GM19467 (cell line): ENCODE measurements at regions not wholly inside any gene's neighbourhood (a gene's known extent, or its start where the extent isn't known, plus 50 kb on each side); places are given as distances from the start of the nearest gene placed in this dataset.

Source experiments
- ATAC-seq: cut with Tn5 transposase; IDR thresholded peaks from one replicate; pipeline ENCODE4 v1.9.1; 2021; ENCODE audit warnings: mild to moderate bottlenecking, moderate library complexity; ENCODE audit not compliant: unreplicated experiment

DNA sequence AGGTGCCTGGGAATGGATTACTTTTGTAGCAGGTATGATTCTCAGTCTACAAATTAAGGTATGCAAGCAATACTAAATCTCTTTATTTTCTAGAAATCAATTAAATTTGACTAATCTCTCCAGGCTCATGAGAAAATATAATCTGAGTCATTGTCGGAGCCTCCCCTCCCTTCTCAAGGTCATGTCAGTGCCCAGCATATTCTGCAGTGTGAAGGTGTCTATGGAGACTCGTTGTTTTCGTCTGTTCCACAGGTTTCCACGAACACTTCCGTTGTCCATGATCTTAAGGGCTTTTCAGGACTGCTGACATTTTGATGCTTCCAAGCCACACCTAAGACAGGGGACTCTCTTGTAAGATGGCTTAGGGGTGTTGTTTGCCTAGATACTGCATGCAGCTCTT, 56.6 kb upstream of the SCOC start:
- ATAC-seq = no peak

DNA sequence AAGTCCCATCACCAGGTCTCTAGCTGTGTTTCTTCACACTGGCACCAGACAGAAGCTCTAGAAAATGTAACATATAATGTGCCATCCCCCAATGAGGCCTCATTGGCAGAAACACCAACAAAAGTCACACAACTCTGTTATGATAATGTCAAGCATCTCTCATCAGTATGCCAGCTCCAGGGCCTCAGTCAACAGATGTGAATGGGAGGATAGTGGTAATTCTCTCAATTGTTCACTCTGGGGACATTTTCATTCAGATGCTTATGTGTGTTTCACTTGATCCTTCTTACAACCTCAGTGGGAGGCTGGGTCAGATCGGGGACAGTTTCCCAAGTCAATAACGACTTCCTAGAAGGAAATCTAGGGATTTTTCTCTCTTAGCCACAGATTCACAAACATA, 57.5 kb upstream of the SCOC start:
- no peak for ATAC-seq

DNA sequence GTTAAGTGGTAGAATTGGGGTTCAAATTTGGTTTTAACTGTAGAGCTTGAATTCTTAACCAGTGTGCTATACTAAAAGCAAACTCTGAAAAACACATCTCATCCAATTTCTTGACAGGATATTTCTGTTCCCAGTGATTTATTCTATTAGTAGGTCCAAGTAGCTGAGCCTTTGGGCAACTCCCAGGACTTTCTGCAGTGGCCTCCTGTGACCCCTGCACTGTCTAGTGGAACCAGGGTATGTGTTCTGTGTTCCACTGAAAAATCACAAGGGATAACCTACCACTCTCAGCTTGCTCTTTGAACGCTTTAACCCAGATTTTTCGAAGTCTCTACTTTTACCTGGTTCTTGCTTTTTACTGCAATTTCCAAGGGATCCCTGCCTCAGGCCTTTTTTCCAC, 58.0 kb upstream of the SCOC start:
- ATAC-seq = no peak

DNA sequence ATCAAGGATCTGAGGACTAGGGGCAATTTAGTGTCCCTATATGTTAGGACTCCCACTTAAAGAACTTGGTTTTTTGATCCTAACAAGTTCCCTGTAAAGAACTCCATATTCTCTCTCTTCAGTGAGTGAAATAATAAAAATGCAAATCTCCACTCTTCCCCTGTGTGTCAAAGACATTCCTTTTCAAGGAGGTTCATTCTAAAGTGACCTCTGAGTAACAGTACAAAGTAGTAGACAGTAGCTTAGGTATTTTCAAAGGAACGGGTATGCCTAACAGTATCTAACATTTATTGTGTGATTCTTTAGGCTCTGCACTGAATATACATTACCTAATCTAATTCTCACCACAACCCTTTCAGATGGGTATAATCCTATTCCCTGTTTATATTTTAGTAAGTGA, 58.4 kb upstream of the SCOC start:
- ATAC-seq = no peak

- no peak for ATAC-seq
Observed at GRCh38 chr4:140312100-140312499, 61.3 kb upstream of the SCOC start.

DNA sequence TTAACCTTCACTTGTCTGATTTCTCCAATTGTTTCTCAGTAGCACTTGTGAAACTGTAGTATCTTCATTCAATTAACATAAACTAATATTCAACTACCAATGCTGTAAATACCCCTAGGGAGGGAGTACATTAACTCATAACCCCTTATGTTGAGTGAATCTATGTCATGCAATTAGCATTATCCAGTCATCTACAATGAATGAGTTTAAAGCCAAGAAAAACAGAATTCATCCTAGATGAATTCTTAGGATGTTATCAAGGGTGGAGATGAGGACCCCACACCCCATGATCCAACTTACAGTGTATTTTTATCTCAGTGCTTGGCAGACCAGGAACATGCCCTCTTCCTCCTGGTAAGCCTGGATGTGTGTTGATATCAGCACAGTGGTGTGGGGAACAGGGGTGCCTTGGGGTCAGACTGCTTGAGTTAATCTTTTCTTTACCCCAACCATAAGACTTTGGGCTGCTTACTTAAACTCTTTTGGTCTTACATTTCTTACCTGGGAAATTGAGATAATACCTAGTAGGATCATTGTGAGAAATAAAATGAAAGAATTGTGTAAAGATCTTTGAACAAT, 62.1 kb upstream of the SCOC start:
- ATAC-seq = no peak

DNA sequence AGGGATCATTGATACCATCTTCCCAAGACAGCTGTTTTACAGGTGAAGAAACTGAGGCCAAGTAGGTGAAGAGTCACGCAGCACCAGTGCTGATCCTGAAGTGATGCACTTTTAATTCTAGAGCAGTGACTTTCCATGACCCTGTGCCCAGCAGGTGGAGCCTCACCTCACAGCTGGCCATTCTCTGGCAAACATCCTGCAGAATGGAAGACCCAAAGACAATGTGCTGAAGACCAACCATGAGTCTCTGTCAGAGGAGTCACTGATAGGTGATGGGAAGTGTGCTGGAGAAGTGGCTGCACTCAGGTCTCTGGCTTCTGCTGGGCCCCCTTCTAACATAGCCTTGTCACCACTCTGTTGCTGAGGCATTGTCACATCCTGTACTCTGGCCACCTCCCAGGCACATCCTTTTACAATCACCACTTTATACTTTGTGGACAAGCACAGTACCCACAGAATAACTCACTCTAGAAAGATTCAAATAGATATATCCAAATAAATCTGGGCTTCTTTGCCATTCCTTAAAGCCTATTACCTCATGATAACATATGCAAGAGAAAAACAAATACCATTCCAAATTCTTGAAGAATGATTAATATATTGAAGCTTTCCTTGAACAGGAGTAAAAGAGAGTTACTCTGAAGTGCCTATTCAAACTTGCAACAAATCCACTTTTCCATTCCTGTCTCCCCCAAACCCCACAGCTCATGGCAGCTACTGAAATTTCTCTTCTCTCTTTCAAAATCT, 64.1 kb upstream of the SCOC start:
- ATAC-seq = no peak

DNA sequence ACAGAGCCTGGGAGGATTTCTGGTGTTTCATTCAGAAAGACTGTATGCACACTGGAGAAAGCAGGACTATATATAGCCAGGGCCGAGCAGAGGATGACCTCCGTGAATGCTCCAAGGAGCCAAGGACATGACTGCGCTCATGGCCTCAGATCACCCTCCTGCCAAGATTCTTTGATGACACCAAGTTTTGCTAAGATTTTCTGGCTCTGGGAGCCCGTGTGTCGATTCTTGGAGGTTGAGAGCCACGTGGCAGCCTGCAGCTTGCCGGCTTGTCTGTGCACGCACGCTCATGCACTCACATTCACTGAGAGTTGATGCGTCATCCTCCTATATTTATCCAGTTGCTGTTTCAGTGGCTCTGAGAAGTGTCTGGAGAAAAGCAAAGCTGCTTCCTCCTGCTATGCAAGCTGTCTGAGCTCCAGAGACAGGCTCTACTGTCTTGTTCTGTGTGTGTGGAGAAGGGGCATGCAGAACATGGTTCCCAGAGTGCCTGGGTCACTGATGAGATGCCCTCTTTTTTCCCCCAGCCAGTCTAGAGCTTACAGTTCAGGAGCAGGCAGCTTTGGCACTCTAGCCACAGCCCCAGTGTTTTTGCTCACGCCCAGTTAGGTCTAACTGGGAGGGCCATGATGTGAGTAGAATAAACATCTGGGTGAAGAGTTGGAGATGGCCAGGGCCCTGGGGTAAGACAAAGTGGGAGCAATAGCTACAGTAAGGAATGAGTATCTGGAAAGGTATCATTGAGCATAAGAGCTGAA, 64.9 kb upstream of the SCOC start:
- ATAC-seq = no peak

DNA sequence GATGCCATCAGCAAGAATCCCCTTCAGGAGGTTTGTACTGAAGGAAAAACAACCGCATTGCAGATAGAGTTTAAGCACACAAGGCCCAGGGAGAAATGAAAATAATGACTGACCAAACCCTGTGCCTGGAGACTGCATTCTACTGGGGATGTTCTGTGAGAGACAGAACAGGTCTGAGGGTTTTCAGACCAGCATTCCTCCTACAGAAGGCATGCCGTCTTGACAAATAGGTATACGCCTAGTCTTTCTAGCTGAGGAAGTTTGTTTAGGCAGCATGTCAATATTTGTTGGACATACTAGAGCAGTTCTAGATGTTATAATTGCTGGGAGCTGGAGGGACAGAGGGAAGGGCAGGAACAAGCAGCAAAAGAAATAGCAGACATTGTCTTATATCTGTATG, 68.4 kb upstream of the SCOC start:
- ATAC-seq = no peak

DNA sequence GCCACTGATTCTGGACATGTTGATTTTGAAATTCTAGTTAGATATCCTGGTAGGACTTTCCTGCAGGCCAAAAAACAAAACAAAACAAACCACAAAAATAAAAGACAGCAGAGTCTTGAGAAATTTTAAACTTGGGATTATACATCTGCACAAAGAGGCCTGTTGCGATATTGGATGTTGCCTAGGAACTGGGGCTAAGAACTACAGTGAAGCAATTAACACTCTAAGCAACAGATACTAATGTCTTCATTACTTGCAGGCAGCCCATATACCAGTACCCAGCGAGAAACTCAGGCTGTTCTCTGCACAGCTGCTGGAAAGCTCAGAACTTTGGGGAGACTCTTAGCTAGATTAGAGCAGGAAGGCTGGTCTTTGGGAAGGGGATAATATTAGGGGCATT, 69.1 kb upstream of the SCOC start:
- no peak for ATAC-seq

DNA sequence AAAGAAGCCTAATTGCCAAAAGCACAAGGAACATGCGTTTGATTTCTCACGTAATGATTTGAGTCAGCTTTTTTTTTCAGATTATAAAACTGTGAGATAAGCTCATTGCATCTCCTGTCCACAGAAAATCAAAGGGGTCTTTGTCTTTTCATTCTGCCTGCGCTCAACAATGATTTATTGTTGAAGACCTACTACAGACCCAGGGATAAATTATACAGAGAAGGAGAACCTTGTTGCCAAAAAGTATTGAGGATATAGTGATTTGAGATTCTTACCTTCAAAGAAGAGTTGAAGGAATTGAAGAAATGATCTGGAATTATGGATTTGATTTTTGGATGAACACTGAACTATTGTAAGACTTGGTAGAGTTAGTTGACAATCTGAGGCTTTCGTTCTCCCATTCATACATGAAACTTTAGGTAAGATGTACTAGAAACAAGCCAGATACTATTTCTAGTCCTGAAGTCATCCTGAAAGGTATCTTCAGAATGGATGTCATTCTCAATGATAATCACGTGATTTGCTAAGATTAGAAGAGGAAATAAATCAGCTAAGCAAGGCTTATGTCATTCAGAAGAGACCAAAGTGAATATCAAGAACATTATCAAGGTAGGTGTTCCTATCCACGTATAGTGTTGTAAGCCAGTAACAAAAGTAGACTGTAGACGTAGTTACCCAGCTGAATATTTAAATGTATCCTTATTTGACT, 71.1 kb upstream of the SCOC start:
- ATAC-seq = no peak

- ATAC-seq = no peak
Observed at GRCh38 chr4:140300271-140300970, 73.0 kb upstream of the SCOC start.

DNA sequence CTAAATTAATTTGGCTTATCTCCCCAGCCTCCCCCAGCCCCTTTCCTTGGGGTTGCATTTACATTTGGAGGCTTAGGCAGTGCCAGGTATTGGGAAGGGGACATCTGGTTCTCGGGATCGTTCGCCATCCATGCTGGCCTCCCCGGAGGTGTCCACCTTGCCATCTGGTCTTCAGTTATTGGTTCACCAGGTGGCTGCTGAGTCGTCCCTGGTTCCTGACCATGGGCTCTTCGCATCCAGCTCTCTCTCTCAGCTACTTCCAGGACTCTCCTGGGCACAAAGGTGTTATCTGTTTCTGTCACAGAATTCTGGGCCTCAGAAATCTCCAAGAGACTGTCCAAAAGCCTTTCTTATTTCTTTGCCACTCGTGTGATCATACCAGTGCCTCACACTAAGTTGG, 75.4 kb upstream of the SCOC start:
- no peak for ATAC-seq

DNA sequence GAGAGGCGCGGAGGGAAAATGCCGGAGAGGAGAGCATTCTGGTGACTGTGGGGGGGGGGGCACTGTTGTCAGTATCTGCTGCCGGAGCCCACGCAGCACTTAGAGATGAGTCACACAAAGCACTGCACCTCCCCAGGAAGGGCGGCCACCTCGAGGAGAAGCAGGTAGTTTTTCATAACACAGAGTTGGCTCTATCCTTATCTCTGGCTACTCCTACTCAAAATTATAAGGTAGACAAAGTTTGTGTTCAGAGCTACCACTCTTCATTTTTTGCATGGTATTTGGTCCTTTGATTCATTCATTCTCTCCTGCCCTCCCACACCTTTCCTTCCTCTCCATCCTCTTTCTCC, 76.2 kb upstream of the SCOC start:
- ATAC-seq = no peak

- no peak for ATAC-seq
Observed at GRCh38 chr4:140296335-140297220, 76.9 kb upstream of the SCOC start.

DNA sequence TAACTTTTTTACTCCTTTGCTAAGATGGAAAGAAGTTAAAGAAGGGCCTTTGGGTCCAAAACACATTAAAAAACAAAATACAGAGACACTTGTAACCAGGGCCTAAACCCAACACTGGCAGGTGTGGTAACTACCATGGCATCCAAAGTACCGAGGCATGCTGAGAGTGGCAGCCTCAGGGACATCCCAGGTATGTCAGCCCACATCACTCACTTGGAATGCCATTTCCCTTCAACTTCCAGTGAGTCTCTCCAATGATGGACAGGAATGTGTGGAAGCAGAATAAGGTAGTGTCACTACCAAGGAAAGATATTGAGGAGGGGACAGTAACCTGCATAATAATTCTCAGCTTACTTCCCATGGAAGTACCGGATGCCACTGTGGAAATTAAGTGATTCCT, 79.5 kb upstream of the SCOC start:
- ATAC-seq = no peak

DNA sequence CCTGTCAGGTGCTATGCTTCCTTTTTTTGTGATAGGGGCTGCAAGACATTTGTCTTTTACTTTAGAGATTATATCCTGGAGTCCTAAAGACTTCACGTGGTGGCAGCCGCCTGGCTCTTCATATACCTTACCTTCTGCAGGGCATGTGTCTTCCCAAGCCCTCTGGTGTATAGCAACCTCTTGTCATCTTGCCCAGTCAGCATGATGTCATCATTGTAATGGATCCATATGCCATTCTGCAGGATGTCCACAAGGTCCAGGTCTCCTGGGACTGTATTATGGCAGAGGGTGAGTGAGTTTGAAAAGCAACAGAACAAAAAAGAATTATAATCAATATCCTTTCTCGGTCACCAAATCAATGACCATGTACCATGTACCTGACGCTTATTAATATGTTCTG, 82.2 kb upstream of the SCOC start:
- ATAC-seq = no peak

DNA sequence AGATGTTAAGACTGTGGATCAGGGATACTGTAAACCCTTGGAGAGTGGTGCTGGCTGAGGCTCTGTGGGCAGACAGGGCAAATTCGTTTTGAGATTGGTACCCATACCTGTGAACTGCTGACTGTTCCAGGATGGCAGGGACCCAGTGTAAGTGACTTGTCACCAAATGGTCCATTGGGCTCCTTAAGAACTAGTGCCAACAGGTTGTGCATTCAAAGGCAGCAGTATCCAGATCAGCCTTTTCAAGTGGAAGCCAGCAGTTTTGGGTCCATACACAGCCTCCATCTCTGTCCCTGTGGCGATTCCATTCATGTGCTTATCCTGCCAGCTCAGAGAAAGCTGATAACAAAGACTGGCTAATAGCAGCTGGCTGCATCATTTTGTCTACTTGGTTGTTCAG, 84.0 kb upstream of the SCOC start:
- ATAC-seq = no peak

DNA sequence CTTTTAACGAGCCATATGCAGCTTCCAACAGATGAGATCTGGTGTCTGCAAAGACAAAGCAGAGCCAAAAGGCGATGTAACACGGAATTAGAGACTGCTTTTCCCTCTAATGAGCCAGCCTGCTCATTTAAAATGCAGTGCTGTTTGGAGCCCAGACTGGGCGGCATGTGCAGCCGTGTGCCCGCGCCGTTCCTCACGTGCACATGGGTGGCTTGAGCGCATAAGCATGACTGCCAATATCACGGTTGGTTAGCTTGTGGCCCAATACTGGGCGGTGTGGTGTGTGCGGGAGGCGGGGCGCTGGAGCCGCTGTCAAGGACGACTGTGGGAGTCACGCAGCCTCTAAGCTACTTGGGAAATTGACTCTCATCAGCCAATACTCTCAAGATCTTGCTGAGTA, 87.0 kb upstream of the SCOC start:
- no peak for ATAC-seq

DNA sequence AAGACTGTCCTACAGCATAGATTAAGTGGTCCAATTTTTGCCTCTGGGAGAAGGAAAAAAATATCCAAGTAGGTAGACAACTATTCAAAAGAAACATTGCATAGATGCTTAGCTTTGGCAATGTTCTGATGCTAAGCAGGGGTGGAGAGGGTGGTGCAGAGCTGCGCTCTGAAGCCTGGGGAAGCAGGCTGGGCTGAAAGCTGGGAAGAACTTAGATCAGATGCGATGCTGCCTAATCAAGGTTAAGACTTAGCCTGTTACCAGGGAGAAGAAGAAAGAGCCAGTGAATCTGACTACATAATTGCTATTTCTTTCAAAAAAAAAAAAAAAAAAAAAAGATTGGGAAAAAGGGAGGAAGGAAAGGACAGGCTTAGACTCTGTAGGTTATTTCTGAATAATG, 89.0 kb upstream of the SCOC start:
- no peak for ATAC-seq
